Right atrium auricular region (tissue), 2 donors: ENCODE measurements at regions not wholly inside any gene's neighbourhood (a gene's known extent, or its start where the extent isn't known, plus 50 kb on each side); places are given as distances from the start of the nearest gene placed in this dataset.

Experiments used
- DNase-seq: peaks from one replicate; pipeline ENCODE4 v3.0.0-alpha.2; 2019; ENCODE audit warnings: low spot score
- H3K27ac ChIP-seq, 2 donors: fragments of 200-600 bp; sonication (generic); 1 replicate in 1 of 2; 2 replicates in 1 of 2; pipeline ENCODE4 v1.5.1; 2016 to 2019
- H3K27me3 ChIP-seq, 2 donors: fragments of 200-600 bp; sonication (generic); one replicate each; pipeline versions ENCODE4 v1.5.1 to v1.6.0; 2017 to 2019
- H3K36me3 ChIP-seq: fragments of 200-600 bp; sonication (generic); one replicate; pipeline ENCODE4 v1.5.1; 2016
- H3K4me1 ChIP-seq, 2 donors: fragments of 200-600 bp; sonication (generic); one replicate each; pipeline versions ENCODE4 v1.5.1 to v1.6.0; 2017 to 2019
- H3K4me3 ChIP-seq, 2 donors: fragments of 200-600 bp; sonication (generic); 1 replicate in 1 of 2; 2 replicates in 1 of 2; pipeline ENCODE4 v1.5.1; 2017 to 2019; ENCODE audit warnings: mild to moderate bottlenecking in 1 of 2, moderate library complexity in 1 of 2
- H3K9me3 ChIP-seq, 2 donors: fragments of 200-600 bp; sonication (generic); one replicate each; pipeline ENCODE4 v1.5.1; 2019
- TF ChIP-seq, protein P1 (sequence below), 2 donors: fragments of 200-600 bp; sonication (generic); IDR thresholded peaks; one replicate each; pipeline ENCODE4 v1.5.1; 2019; ENCODE audit warnings: antibody characterized with exemption in 2 of 2

DNA sequence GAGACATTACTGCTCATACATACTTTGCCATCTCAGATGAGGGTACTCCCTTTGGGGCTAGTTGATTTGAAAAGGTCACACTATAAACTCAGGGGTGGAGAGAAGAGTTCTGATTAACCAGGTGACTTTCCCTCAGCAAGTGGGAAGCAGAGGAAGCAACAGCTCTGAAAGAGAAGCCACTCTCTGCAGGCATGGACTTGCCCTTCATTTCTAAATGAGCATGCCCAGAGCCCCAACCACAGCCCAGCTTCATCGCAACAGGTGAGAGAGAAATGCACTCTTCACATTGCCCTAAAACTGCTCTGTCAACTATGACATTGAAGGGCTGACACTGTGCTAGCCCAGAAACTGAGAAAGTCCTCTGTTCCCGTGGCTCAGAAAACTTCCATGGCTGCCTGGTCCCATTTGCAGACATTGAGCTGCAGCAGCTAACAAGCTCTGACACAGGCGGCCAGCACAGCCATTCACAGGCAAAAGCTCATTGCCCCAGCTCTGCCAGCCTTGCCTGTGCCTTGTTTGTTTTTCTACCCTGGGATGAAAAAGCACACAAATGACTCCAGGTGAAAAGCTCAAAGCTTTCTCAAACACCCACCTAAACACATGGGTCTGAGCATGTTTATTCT lies 419.8 kb upstream of the DYNLRB2 start:
- Histone ChIP-seq H3K4me3 (no peak overlapping the region), H3K27ac (no peak overlapping the region), H3K36me3 (no peaks in the 10 kb centered on the region), H3K27me3 (no peaks in the 10 kb centered on the region), H3K4me1 (no peaks in the 10 kb centered on the region), H3K9me3 (no peaks in the 10 kb centered on the region)
- TF ChIP-seq, protein P1, sequence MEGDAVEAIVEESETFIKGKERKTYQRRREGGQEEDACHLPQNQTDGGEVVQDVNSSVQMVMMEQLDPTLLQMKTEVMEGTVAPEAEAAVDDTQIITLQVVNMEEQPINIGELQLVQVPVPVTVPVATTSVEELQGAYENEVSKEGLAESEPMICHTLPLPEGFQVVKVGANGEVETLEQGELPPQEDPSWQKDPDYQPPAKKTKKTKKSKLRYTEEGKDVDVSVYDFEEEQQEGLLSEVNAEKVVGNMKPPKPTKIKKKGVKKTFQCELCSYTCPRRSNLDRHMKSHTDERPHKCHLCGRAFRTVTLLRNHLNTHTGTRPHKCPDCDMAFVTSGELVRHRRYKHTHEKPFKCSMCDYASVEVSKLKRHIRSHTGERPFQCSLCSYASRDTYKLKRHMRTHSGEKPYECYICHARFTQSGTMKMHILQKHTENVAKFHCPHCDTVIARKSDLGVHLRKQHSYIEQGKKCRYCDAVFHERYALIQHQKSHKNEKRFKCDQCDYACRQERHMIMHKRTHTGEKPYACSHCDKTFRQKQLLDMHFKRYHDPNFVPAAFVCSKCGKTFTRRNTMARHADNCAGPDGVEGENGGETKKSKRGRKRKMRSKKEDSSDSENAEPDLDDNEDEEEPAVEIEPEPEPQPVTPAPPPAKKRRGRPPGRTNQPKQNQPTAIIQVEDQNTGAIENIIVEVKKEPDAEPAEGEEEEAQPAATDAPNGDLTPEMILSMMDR (IDR thresholded peaks at IDR 0.05) = no peak
- no peak for DNase-seq

DNA sequence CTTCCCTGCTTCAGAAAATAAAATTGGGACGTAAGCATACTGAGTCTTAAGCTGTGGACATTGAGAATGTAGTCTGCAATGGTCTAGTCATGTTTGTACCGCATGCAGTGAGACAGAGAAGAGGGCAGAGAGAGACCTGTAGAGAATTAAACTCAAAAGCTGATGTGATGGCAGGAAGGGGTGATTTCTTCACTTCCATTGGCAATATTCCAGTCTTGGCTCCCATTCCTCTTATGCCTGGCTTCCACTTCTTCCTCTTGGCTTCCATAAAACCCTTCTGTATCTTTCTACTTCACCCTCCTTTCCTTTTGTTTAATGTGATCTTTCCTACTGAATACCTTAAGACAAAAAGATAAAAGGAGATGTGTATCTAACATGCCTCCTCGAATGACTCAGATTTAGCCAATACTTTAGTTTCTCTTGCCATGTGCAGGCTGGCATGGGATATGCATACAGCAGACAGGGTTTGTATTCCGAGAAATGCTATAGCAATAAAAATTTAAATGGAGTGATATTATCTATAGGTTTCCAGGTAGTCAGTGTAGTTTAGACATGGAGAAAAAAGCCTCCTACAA lies 423.1 kb upstream of the DYNLRB2 start:
- TF ChIP-seq, protein P1 (IDR thresholded peaks at IDR 0.05) = no peak

DNA sequence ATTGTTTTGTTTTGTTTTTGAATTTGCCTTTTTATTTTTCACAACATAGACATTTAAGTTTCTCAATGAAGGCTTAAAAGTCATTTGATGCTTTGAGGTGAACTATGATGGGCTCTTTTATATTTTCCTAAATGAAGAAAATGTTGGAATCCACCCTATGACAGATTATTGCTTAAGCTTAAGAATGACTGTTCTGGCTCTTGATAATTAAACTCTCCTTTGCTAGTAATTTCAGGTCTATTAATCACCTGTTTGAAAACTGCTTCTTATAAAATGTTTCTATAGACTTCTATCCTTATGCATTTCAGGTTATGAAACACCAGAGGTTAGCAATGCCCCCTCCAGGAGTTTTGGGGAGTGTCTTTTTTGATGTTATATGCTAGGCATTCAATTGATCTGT lies 424.1 kb upstream of the DYNLRB2 start:
- Histone ChIP-seq H3K4me1 (no peaks in the 10 kb centered on the region), H3K27ac (no peak overlapping the region), H3K4me3 (no peak overlapping the region), H3K9me3 (no peaks in the 10 kb centered on the region), H3K36me3 (no peaks in the 10 kb centered on the region), H3K27me3 (no peaks in the 10 kb centered on the region)
- no peak for DNase-seq
- TF ChIP-seq, protein P1 (IDR thresholded peaks at IDR 0.05) = no peak

More for the DNA sequence above, 423.1 kb upstream of the DYNLRB2 start:
- Histone ChIP-seq H3K4me1 (no peaks in the 10 kb centered on the region), H3K4me3 (no peak overlapping the region), H3K36me3 (no peaks in the 10 kb centered on the region), H3K27ac (no peak overlapping the region), H3K27me3 (no peaks in the 10 kb centered on the region), H3K9me3 (no peaks in the 10 kb centered on the region)
- no peak for DNase-seq

DNA sequence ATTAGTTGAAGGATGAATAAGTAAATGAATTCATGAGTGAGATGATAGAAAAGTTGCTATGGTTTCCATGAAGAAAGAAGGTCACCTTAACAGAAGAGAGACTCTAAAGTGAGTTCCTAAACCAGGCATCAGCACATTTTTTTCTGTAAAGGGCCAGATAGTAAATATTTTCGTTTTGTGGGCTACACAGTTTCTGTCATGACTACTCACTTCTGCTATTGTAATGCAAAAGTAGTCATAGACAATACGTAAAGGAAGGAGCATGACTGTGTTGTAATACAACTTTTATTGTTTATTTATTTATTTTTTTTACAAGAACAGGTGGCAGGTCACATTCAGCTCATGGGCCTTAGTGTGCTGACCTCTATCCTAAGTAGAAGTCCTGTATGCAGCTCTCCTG lies 426.1 kb upstream of the DYNLRB2 start:
- TF ChIP-seq, protein P1 (IDR thresholded peaks at IDR 0.05) = no peak
- no peak overlapping the region for H3K27ac ChIP-seq
- H3K4me1 ChIP-seq = no peaks in the 10 kb centered on the region
- no peaks in the 10 kb centered on the region for H3K36me3 ChIP-seq
- H3K27me3 ChIP-seq = no peaks in the 10 kb centered on the region
- no peaks in the 10 kb centered on the region for H3K9me3 ChIP-seq
- no peak for DNase-seq
- H3K4me3 ChIP-seq = no peak overlapping the region

DNA sequence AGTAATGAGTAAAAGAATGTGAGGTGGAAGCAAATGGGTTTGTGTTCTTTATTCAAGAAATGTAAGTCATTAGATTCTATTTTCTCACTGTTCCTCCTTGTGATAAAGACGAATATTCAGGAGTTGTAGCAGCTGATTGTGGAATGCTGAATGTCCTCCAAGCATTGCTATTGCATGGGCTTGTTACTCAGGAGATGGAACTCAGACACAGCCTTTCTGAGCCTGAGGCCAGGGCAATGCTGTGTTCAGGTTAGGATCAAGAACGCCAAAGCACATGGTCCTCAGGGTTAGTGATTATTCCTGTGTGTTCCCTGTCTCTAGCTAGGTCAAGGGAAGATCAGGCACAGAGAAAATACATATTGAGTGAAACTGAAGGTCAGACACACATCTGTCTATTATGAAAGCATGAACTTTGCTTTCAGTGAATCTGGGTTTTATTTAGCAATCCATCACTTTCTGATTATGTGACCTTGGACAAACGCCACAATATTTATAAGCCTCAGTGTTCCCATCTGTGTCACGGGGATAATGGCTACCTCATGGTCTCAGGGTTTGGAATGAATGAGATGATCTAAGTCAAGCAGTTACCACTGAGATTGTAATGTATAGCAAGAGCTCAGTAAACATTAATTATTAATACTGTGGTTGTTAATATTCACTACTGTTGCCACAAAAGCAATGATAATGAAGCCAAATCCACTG lies 426.8 kb upstream of the DYNLRB2 start:
- TF ChIP-seq, protein P1 (IDR thresholded peaks at IDR 0.05) = no peak
- no peak overlapping the region for H3K4me3 ChIP-seq
- no peaks in the 10 kb centered on the region for H3K4me1 ChIP-seq
- H3K27me3 ChIP-seq = no peaks in the 10 kb centered on the region
- no peaks in the 10 kb centered on the region for H3K9me3 ChIP-seq
- H3K27ac ChIP-seq = no peak overlapping the region
- DNase-seq = no peak
- H3K36me3 ChIP-seq = no peaks in the 10 kb centered on the region
